Motor neuron (in vitro differentiated cells): ENCODE measurements at regions not wholly inside any gene's neighbourhood (a gene's known extent, or its start where the extent isn't known, plus 50 kb on each side); places are given as distances from the start of the nearest gene placed in this dataset.
"Not testable (repeated sequence)": the region's sequence is repeated elsewhere in the genome, so short reads cannot be mapped to it uniquely, and the experiment has no call there.

Experiments
- ATAC-seq, 8 experiments: fragments of 200-7000 bp; cut with Tn5 transposase; replicated peaks in 6 of 8; 2 replicates each; pipeline ENCODE4 v1.8.0; 2021; ENCODE audit warnings: mild to moderate bottlenecking in 8 of 8, moderate library complexity in 8 of 8
- H3K27ac ChIP-seq, 2 donors: fragments of 250-450 bp; sonication (Bioruptor Pico); 2 replicates each; pipeline ENCODE4 v1.9.0; 2021; ENCODE audit warnings: antibody characterized with exemption in 2 of 2, mild to moderate bottlenecking in 2 of 2, moderate library complexity in 1 of 2
- H3K4me1 ChIP-seq, 2 donors: fragments of 250-450 bp; sonication (Bioruptor Pico); replicated peaks in 1 of 2; 2 replicates each; pipeline ENCODE4 v1.6.1; 2021; ENCODE audit warnings: antibody characterized with exemption in 2 of 2, mild to moderate bottlenecking in 2 of 2, moderate library complexity in 1 of 2
- H3K4me3 ChIP-seq, 5 donors: fragments of 250-450 bp; sonication (Bioruptor Pico); 2 replicates each; pipeline ENCODE4 v1.9.0; 2021; ENCODE audit warnings: antibody characterized with exemption in 5 of 5, mild to moderate bottlenecking in 5 of 5, moderate library complexity in 4 of 5
- WGBS, 10 experiments: fragments of 450-650 bp; shearing (Covaris generic); methylation state at CpG; one replicate each; pipeline ENCODE4 v1.0.0; 2022; 5-methylcytosine and 5-hydroxymethylcytosine counted together
- in situ Hi-C, 9 experiments: fragments of 400-800 bp; cut with MboI; loops; one replicate each; pipeline ENCODE4 v1.15.0; 2021; ENCODE audit warnings: low sequenced_read_pairs in 9 of 9, low pct_unique_long_range_greater_than_20kb in 2 of 9; ENCODE audit not compliant: unreplicated experiment in 9 of 9

DNA sequence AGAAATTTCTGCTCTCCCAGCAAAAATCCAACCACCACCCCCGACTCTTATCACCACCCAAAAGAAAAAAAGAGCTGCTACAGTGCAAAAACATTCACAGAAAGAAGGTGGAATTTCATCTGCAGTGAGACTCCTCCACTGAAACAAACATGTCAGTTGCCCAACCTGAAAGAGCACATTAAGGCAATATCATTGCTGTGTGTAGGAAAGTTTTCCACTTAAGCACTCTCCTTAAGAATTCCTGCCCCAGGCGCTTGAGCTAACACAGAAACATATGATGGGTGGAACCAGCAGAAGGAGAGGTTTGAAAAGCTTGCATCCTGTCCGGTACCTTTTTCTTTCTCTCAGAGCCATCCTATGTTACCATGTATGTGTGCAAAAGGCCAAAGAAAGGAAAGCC lies 200.8 kb upstream of the GADL1 start:
- Histone ChIP-seq H3K4me1 (no peaks in the 10 kb centered on the region), H3K4me3 (no peak overlapping the region), H3K27ac (no peak overlapping the region)
- peak in 2 of 8 experiments; percentile 70 to 86 for ATAC-seq
- WGBS, 10 experiments = 27 to 93% (median 90%) methylated on average over 1 to 3 of the region's 3 CpGs; no CpG with 5 or more reads in 2 of the 10 experiments
- in situ Hi-C loops = no loop called here

DNA sequence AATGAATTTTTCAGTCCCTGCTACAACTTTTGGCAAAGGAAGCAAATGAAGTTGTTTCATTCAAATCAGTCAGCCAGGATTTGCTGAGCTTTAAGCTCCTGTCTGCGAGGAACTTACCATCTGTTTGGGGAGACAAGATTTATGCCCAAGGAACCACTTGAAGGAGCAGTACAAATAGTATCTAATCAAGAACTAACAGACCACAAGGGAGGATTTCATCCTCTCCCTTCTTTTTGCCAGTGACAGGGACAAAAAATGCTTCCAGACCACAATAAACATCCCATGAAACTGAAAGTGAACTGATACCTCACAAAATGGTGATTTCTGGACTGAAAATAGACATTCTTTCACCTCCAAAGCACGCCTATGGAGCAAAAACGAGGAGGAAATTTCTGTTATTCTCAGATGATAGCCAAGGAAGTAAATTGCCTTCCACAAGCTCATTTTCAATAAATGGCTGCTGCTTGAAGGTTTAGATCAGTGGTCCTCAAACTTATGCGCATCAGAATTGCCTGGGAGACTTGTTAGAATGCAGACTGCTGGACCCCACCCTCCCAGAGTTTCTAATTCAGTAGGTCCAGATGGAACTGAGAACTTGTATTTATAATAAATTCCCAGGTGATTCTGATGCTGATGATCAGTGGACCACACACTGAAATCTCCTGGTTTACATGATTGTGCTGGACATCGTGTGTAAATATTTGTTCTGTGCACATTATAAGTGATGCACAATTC lies 202.4 kb upstream of the GADL1 start:
- 9 to 100% (median 89%) methylated on average over 1 to 4 of the region's 5 CpGs for WGBS, 10 experiments

DNA sequence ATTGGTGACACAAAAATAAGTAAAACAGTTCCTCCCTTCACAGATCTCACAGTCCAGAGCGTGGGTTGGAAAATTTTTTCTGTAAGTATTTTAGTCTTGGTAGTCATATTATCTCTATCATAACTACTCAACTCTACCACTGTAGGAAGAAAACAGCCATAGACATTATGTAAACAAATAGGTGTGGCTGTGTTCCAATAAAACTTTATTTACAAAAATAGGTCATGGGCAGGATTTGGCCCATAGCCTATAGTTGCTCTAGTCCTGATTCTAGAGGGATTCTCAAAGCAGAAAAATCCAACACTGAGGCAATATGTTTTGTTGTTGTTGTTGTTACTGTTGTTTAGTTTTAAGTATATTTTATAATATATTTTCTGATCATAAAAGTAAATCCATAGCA lies 206.1 kb upstream of the GADL1 start:
- no peak overlapping the region for H3K4me3 ChIP-seq
- H3K4me1 ChIP-seq = no peaks in the 10 kb centered on the region
- ATAC-seq = no peak
- in situ Hi-C loops = loop anchor here in 1 of 9 experiments (25.0 kb wide), 1 partner anchor 163 kb away; no protein-coding TSS in a partner anchor
- 80 to 100% (median 91%) methylated on average over 1 of the region's 1 CpG; no CpG with 5 or more reads in 3 of the 10 experiments for WGBS, 10 experiments
- no peak overlapping the region for H3K27ac ChIP-seq

More for the DNA sequence above, 202.4 kb upstream of the GADL1 start:
- Histone ChIP-seq H3K27ac (no peak overlapping the region), H3K4me3 (no peak overlapping the region), H3K4me1 (no peaks in the 10 kb centered on the region)
- in situ Hi-C loops = no loop called here
- ATAC-seq = peak in 3 of 8 experiments; percentile 51 to 62 (median 59)

DNA sequence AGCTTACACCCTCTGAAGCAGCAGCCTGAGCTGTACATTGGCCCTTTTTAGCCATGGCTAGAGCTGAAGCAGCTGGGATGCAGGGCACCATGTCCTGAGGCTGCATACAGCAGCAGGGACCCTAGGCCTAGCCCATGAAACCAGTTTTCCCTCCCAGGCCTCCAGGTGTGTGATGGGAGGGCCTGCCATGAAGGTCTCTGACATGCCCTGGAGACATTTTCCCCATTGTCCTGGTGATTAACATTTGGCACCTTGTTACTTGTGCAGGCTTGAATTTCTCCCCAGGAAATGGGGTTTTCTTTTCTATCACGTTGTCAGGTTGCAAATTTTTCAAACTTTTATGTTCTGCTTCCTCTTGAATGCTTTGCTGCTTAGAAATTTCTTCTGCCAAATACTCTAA lies 206.8 kb upstream of the GADL1 start:
- not testable (repeated sequence) for H3K27ac ChIP-seq, H3K4me1 ChIP-seq, ATAC-seq, H3K4me3 ChIP-seq
- in situ Hi-C loops = loop anchor here in 1 of 9 experiments (25.0 kb wide), 1 partner anchor 164 kb away; no protein-coding TSS in a partner anchor
- WGBS, 10 experiments = 29 to 60% (median 59%) methylated on average over 1 of the region's 1 CpG; no CpG with 5 or more reads in 4 of the 10 experiments

DNA sequence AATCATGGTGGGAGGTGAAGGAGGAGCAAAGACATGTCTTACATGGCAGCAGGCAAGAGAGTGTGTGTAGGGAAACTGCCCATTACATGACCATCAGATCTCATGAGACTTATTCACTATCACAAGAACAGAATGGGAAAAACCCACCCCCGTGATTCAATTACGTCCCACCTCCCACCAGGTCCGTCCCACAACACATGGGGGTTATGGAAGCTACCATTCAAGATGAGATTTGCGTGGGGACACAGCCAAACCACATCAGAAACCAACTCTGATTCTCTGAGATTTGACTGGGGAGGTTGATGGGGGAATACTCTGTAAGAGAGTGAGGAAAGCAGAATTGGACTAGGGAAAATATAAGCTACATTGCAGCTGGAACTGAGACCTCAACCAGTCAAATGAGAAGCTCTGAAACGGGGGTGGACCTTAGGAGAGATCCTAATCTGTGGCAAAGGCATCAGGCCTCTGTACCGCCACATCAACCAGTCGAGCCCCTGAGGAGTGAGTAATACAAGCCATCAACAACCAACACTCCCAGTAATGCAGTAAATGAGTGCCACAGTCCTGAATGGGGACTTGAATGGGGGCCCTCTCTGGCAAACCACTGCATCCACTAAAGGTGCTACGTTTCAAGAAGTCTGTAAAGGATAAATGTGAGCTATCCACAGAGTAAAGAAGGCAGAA lies 207.9 kb upstream of the GADL1 start:
- H3K4me1 ChIP-seq = no peaks in the 10 kb centered on the region
- 57 to 100% (median 81%) methylated on average over 2 to 5 of the region's 8 CpGs; no CpG with 5 or more reads in 2 of the 10 experiments for WGBS, 10 experiments
- ATAC-seq = no peak
- no peak overlapping the region for H3K27ac ChIP-seq
- in situ Hi-C loops = loop anchor here in 1 of 9 experiments (25.0 kb wide), 1 partner anchor 165 kb away; no protein-coding TSS in a partner anchor
- H3K4me3 ChIP-seq = no peak overlapping the region

GRCh38 chr3:31103181-31103580 lies 208.7 kb upstream of the GADL1 start:
- no peak overlapping the region for H3K27ac ChIP-seq
- H3K4me1 ChIP-seq = no peaks in the 10 kb centered on the region
- no peak overlapping the region for H3K4me3 ChIP-seq
- no peak for ATAC-seq
- in situ Hi-C loops = loop anchor here in 1 of 9 experiments (25.0 kb wide), 1 partner anchor 166 kb away; no protein-coding TSS in a partner anchor
- 43 to 100% (median 83%) methylated on average over 1 to 2 of the region's 2 CpGs; no CpG with 5 or more reads in 4 of the 10 experiments for WGBS, 10 experiments

GRCh38 chr3:31103623-31104180 lies 209.2 kb upstream of the GADL1 start:
- in situ Hi-C loops = loop anchor here in 1 of 9 experiments (25.0 kb wide), 1 partner anchor 166 kb away; no protein-coding TSS in a partner anchor
- WGBS, 10 experiments = 57 to 100% (median 100%) methylated on average over 1 to 4 of the region's 4 CpGs; no CpG with 5 or more reads in 1 of the 10 experiments
- H3K27ac ChIP-seq = no peak overlapping the region
- peak in 1 of 8 experiments; percentile 72 for ATAC-seq
- H3K4me1 ChIP-seq = no peaks in the 10 kb centered on the region
- H3K4me3 ChIP-seq = no peak overlapping the region

DNA sequence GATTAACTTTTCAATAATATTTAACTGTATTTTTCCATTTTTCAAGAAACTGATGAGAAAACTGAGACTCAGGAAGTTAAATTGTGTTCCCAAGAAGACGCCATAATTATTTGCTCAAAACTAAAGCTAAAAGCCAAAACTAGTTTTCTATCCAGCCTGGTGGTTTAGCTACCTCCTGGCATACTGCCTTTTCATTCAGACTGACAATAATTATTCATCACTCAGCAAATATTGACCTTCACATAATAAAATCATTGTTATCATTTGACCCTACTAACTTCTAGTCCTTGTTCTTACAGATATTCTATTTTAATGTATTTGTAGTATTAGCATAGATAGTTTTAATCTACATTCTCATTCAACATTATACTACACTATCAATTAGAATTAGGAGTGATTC lies 210.6 kb upstream of the GADL1 start:
- 60 to 100% (median 95%) methylated on average over 1 of the region's 1 CpG; no CpG with 5 or more reads in 2 of the 10 experiments for WGBS, 10 experiments
- Histone ChIP-seq H3K4me1 (no peaks in the 10 kb centered on the region), H3K4me3 (no peak overlapping the region), H3K27ac (no peak overlapping the region)
- no peak for ATAC-seq
- in situ Hi-C loops = loop anchor here in 1 of 9 experiments (25.0 kb wide), 1 partner anchor 168 kb away; no protein-coding TSS in a partner anchor

DNA sequence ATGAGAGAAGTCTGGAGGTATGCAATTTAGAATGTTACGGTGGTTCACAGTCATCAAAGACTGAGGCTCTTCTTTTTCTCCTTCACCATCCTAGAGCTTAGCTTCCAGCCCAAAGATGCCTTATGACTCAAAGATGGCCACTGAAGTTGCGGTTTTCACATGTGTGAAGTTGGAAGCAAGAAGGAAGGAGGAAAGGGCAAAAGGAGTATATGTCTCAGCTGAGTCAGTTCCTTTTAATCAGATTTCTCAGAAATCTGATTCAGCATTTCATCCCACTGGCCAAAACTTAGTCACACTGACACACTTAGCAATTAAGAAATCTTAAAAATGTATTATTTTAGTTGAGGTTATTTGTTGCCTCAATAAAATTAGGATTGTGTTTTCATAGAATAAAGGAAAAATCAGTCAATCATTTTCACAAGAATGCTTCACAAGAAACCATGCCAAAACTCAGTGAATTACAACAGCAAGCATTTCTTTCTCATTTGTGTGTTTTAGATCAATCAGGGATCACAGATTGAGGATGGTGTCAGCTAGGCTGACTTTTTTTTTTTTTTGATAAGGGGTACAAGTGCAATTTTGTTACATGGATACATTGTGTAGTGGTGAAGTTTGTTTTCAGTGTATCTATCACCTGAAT lies 211.1 kb upstream of the GADL1 start:
- Histone ChIP-seq H3K4me1 (no peaks in the 10 kb centered on the region), H3K27ac (no peak overlapping the region), H3K4me3 (no peak overlapping the region)
- peak in 2 of 8 experiments; percentile 42 to 75 for ATAC-seq
- in situ Hi-C loops = loop anchor here in 1 of 9 experiments (25.0 kb wide), 1 partner anchor 168 kb away; no protein-coding TSS in a partner anchor
- WGBS, 10 experiments = 0 to 100% (median 86%) methylated on average over 1 to 2 of the region's 2 CpGs; no CpG with 5 or more reads in 3 of the 10 experiments

- ATAC-seq = peak in 2 of 8 experiments; percentile 84 to 91
- H3K4me1 ChIP-seq = no peaks in the 10 kb centered on the region
- in situ Hi-C loops = loop anchor here in 1 of 9 experiments (25.0 kb wide), 1 partner anchor 169 kb away; no protein-coding TSS in a partner anchor
- WGBS, 10 experiments = 40 to 93% (median 67%) methylated on average over 1 to 2 of the region's 2 CpGs; no CpG with 5 or more reads in 4 of the 10 experiments
- H3K27ac ChIP-seq = no peak overlapping the region
- no peak overlapping the region for H3K4me3 ChIP-seq
These were observed 211.7 kb upstream of the GADL1 start for GRCh38 chr3:31106204-31106603.

GRCh38 chr3:31106912-31107311 lies 212.5 kb upstream of the GADL1 start:
- no peaks in the 10 kb centered on the region for H3K4me1 ChIP-seq
- ATAC-seq = no peak
- WGBS, 10 experiments = 83 to 100% (median 100%) methylated on average over 1 to 2 of the region's 2 CpGs; no CpG with 5 or more reads in 3 of the 10 experiments
- H3K4me3 ChIP-seq = no peak overlapping the region
- in situ Hi-C loops = loop anchor here in 1 of 9 experiments (25.0 kb wide), 1 partner anchor 170 kb away; no protein-coding TSS in a partner anchor
- no peak overlapping the region for H3K27ac ChIP-seq

DNA sequence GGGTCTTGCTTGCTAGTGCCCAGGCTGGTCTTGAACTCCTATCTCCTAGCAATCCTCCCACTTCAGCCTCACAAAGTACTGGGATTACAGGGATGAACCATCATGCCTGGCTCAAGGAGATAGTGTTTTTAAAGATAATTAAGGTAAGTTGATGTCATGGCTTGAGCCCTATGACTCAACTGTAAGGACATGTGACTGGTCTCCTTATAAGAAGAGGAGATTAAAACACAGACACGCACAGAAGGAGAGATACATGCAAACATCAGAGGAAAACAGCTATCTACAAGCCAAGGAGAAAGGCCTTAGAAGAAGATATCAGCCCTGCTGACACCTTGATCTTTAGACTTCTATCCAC lies 220.4 kb upstream of the GADL1 start:
- WGBS, 10 experiments = 80 to 100% (median 100%) methylated on average over 1 of the region's 1 CpG; no CpG with 5 or more reads in 5 of the 10 experiments
- in situ Hi-C loops = loop anchor here in 1 of 9 experiments (25.0 kb wide), 1 partner anchor 178 kb away; no protein-coding TSS in a partner anchor

More for the DNA sequence above, 220.4 kb upstream of the GADL1 start:
- Histone ChIP-seq H3K4me1 (no peaks in the 10 kb centered on the region), H3K27ac (no peak overlapping the region), H3K4me3 (no peak overlapping the region)
- ATAC-seq = no peak
